ENCODE measurements at regions not wholly inside any gene's neighbourhood (a gene's known extent, or its start where the extent isn't known, plus 50 kb on each side); places are given as distances from the start of the nearest gene placed in this dataset.

GRCh38 chr2:204479557-204479956 is 65.7 kb upstream of the PARD3B start:
- H3K27me3 ChIP-seq (ENCODE audit: control insufficient read depth in 1 of 2, insufficient read depth in 2 of 2, low read length in 2 of 2) = no peaks in the 10 kb centered on the region

DNA sequence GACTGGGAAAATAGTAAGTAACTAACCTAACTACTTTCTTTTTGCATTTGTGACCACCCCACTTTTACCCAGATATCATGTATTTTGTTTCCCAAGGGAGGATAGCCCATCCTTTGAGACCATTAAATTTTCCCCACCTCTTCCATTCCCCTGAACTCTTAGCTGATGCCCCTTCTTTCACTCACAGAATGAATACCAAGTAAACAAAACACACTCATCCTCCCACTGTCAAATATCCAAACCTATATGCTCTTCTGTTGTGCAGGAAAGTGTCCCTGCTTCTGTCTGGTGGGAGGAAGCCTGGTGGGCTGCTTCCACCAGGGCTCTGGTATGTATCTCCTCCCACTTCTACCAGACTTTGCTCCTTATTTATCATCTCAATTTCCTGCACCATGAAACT is 64.6 kb upstream of the PARD3B start:
- no peak overlapping the region for H3K27ac ChIP-seq (ENCODE audit: low read depth, low read length)
- no peaks in the 10 kb centered on the region for H3K27me3 ChIP-seq (ENCODE audit: control insufficient read depth in 1 of 2, insufficient read depth in 2 of 2, low read length in 2 of 2)
- no peak overlapping the region for H3K9ac ChIP-seq (ENCODE audit: low read length)
- no peak overlapping the region for H3K4me3 ChIP-seq (ENCODE audit: low read depth in 1 of 2, low read length in 2 of 2)
- no peaks in the 10 kb centered on the region for H3K36me3 ChIP-seq (ENCODE audit: insufficient read depth, low read length)
- H3K9me3 ChIP-seq (ENCODE audit: low read length) = no peaks in the 10 kb centered on the region
- H3K4me1 ChIP-seq (ENCODE audit: insufficient read depth, low read length) = no peaks in the 10 kb centered on the region

More at GRCh38 chr2:204479557-204479956, 65.7 kb upstream of the PARD3B start:
- Histone ChIP-seq H3K4me3 (ENCODE audit: low read depth in 1 of 2, low read length in 2 of 2) (no peak overlapping the region), H3K27ac (ENCODE audit: low read depth, low read length) (no peak overlapping the region), H3K9ac (ENCODE audit: low read length) (no peak overlapping the region), H3K9me3 (ENCODE audit: low read length) (no peaks in the 10 kb centered on the region), H3K36me3 (ENCODE audit: insufficient read depth, low read length) (no peaks in the 10 kb centered on the region), H3K4me1 (ENCODE audit: insufficient read depth, low read length) (no peaks in the 10 kb centered on the region)

DNA sequence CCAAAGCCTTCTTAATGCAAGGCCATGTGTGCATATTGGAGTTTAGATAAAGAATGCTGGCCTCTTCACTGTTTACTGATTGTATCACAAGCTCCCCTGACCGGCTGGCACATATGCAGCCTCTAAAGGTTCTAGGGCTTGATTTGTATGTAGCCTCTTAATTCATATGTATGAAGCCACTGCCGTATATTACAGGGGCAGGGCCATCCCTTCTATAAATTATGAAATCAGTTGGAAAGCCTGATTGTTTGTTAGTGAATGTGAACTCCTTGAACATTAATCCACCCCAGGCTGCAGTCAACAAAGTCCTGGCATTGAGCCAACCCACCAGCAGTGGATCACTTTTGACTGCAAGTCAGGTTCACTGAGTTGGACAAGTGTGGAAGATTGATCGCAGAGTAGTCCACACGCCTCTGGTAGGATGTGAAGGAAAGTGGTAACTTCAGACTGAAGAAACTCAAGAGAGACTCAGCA is 61.6 kb upstream of the PARD3B start:
- no peaks in the 10 kb centered on the region for H3K27me3 ChIP-seq (ENCODE audit: control insufficient read depth in 1 of 2, insufficient read depth in 2 of 2, low read length in 2 of 2)
- peaks cover 5% of the 10 kb centered on the region for H3K4me1 ChIP-seq (ENCODE audit: insufficient read depth, low read length)
- no peak overlapping the region for H3K4me3 ChIP-seq (ENCODE audit: low read depth in 1 of 2, low read length in 2 of 2)

DNA sequence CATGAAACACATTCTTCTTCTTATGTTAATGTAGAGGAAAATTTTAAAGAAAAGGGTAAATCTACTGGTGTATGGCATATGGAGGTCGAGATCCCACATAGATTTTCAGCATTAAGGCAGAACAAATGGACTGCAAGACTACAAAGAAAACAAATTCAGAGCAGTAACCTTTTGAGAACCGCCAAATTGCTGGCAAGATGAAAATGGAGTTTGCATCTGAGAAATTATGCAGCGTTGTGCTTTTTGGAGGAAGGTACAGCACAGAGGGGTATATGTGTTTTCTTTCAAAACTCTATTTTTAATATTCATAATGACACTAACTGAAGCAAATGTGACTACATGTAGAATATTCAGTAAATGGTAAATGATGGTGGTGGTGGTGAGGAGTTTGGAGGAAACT is 59.0 kb upstream of the PARD3B start:
- H3K4me3 ChIP-seq (ENCODE audit: low read depth in 1 of 2, low read length in 2 of 2) = no peak overlapping the region
- no peak overlapping the region for H3K27ac ChIP-seq (ENCODE audit: low read depth, low read length)
- H3K4me1 ChIP-seq (ENCODE audit: insufficient read depth, low read length) = peaks cover 5% of the 10 kb centered on the region
- H3K9ac ChIP-seq (ENCODE audit: low read length) = no peak overlapping the region
- H3K36me3 ChIP-seq (ENCODE audit: insufficient read depth, low read length) = no peaks in the 10 kb centered on the region
- H3K9me3 ChIP-seq (ENCODE audit: low read length) = no peaks in the 10 kb centered on the region
- no peaks in the 10 kb centered on the region for H3K27me3 ChIP-seq (ENCODE audit: control insufficient read depth in 1 of 2, insufficient read depth in 2 of 2, low read length in 2 of 2)

More for the DNA sequence above, 61.6 kb upstream of the PARD3B start:
- H3K9ac ChIP-seq (ENCODE audit: low read length) = no peak overlapping the region
- H3K9me3 ChIP-seq (ENCODE audit: low read length) = no peaks in the 10 kb centered on the region
- H3K27ac ChIP-seq (ENCODE audit: low read depth, low read length) = no peak overlapping the region
- no peaks in the 10 kb centered on the region for H3K36me3 ChIP-seq (ENCODE audit: insufficient read depth, low read length)

DNA sequence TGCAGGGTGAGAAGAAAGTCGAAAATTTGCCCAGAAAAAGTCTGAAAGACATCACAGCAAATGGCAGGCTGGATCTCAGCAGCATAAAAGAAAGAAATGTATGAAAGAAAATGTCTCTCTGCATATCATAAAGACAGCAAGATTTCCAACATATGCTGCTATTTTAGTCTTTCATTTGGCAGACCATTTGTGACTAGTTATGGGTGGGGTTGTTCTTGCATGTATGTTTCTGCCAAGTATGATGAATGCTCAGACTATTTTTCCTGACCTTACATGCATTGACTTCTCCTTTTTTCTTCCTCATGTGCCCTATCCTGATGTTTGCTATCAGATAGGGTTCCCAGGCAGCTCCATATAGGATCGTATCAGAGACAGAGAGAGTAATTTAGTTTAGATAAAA is 58.5 kb upstream of the PARD3B start:
- H3K27ac ChIP-seq (ENCODE audit: low read depth, low read length) = no peak overlapping the region
- H3K27me3 ChIP-seq (ENCODE audit: control insufficient read depth in 1 of 2, insufficient read depth in 2 of 2, low read length in 2 of 2) = no peaks in the 10 kb centered on the region
- H3K9me3 ChIP-seq (ENCODE audit: low read length) = no peaks in the 10 kb centered on the region
- H3K9ac ChIP-seq (ENCODE audit: low read length) = no peak overlapping the region
- H3K4me3 ChIP-seq (ENCODE audit: low read depth in 1 of 2, low read length in 2 of 2) = no peak overlapping the region
- H3K4me1 ChIP-seq (ENCODE audit: insufficient read depth, low read length) = peaks cover 5% of the 10 kb centered on the region
- H3K36me3 ChIP-seq (ENCODE audit: insufficient read depth, low read length) = no peaks in the 10 kb centered on the region

DNA sequence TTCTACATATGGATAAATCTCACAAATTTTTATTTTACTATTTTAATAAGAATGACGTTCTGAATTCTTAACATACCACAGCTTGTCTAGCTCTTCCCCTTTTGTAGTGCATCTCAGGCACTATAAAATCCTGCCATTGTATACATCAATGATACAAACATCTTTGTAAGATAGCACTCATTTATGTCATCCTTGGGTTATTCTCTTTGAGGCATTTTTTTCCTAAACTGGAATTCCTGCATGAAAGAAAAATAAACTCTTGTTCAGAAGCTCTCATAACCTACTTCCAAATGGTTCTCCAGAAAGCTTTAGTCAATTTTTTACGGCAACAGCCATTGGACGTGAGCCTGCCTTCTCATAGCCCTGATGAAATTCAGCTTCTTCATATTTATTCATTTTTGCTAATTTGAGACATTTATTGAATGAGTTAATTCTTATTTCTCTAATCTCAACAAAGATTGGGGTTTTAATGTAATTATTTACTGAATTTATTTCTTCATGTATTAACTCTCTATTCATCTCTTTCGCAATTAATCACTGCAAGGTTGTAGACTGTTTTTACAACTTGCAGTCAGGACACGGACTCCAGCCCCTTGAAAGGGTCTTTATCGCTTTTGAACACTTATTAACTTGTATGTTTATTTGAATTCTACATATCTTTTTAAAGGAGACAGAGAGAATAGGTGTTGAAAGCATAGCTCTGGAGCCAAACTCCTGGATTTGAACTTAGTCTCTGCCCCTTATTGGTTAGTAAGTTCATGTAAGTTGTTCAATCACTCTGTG is 57.6 kb upstream of the PARD3B start:
- Histone ChIP-seq H3K36me3 (ENCODE audit: insufficient read depth, low read length) (no peaks in the 10 kb centered on the region), H3K4me1 (ENCODE audit: insufficient read depth, low read length) (peaks cover 5% of the 10 kb centered on the region), H3K27ac (ENCODE audit: low read depth, low read length) (no peak overlapping the region), H3K4me3 (ENCODE audit: low read depth in 1 of 2, low read length in 2 of 2) (no peak overlapping the region), H3K27me3 (ENCODE audit: control insufficient read depth in 1 of 2, insufficient read depth in 2 of 2, low read length in 2 of 2) (no peaks in the 10 kb centered on the region), H3K9ac (ENCODE audit: low read length) (no peak overlapping the region), H3K9me3 (ENCODE audit: low read length) (no peaks in the 10 kb centered on the region)

GRCh38 chr2:204491528-204491927 is 53.7 kb upstream of the PARD3B start:
- H3K9me3 ChIP-seq (ENCODE audit: low read length) = no peaks in the 10 kb centered on the region
- no peaks in the 10 kb centered on the region for H3K27me3 ChIP-seq (ENCODE audit: control insufficient read depth in 1 of 2, insufficient read depth in 2 of 2, low read length in 2 of 2)

GRCh38 chr2:204492417-204492816 is 52.9 kb upstream of the PARD3B start:
- no peak overlapping the region for H3K27ac ChIP-seq (ENCODE audit: low read depth, low read length)
- no peaks in the 10 kb centered on the region for H3K9me3 ChIP-seq (ENCODE audit: low read length)
- no peaks in the 10 kb centered on the region for H3K36me3 ChIP-seq (ENCODE audit: insufficient read depth, low read length)
- peaks cover 11% of the 10 kb centered on the region for H3K4me1 ChIP-seq (ENCODE audit: insufficient read depth, low read length)
- H3K27me3 ChIP-seq (ENCODE audit: control insufficient read depth in 1 of 2, insufficient read depth in 2 of 2, low read length in 2 of 2) = no peaks in the 10 kb centered on the region
- H3K9ac ChIP-seq (ENCODE audit: low read length) = no peak overlapping the region
- no peak overlapping the region for H3K4me3 ChIP-seq (ENCODE audit: low read depth in 1 of 2, low read length in 2 of 2)

More at GRCh38 chr2:204491528-204491927, 53.7 kb upstream of the PARD3B start:
- H3K4me1 ChIP-seq (ENCODE audit: insufficient read depth, low read length) = peaks cover 17% of the 10 kb centered on the region
- H3K4me3 ChIP-seq (ENCODE audit: low read depth in 1 of 2, low read length in 2 of 2) = no peak overlapping the region
- no peak overlapping the region for H3K9ac ChIP-seq (ENCODE audit: low read length)
- no peaks in the 10 kb centered on the region for H3K36me3 ChIP-seq (ENCODE audit: insufficient read depth, low read length)
- H3K27ac ChIP-seq (ENCODE audit: low read depth, low read length) = no peak overlapping the region

- H3K36me3 ChIP-seq (ENCODE audit: insufficient read depth, low read length) = no peaks in the 10 kb centered on the region
- H3K4me1 ChIP-seq (ENCODE audit: insufficient read depth, low read length) = peaks cover 11% of the 10 kb centered on the region
- no peak overlapping the region for H3K4me3 ChIP-seq (ENCODE audit: low read depth in 1 of 2, low read length in 2 of 2)
- no peaks in the 10 kb centered on the region for H3K27me3 ChIP-seq (ENCODE audit: control insufficient read depth in 1 of 2, insufficient read depth in 2 of 2, low read length in 2 of 2)
- no peak overlapping the region for H3K27ac ChIP-seq (ENCODE audit: low read depth, low read length)
- H3K9me3 ChIP-seq (ENCODE audit: low read length) = no peaks in the 10 kb centered on the region
- no peak overlapping the region for H3K9ac ChIP-seq (ENCODE audit: low read length)
Observed at GRCh38 chr2:204494681-204495080, 50.6 kb upstream of the PARD3B start.

- no peak overlapping the region for H3K4me3 ChIP-seq (ENCODE audit: low read depth in 1 of 2, low read length in 2 of 2)
- H3K36me3 ChIP-seq (ENCODE audit: insufficient read depth, low read length) = no peaks in the 10 kb centered on the region
- H3K27me3 ChIP-seq (ENCODE audit: control insufficient read depth in 1 of 2, insufficient read depth in 2 of 2, low read length in 2 of 2) = no peaks in the 10 kb centered on the region
- H3K9me3 ChIP-seq (ENCODE audit: low read length) = no peaks in the 10 kb centered on the region
- H3K9ac ChIP-seq (ENCODE audit: low read length) = no peak overlapping the region
- no peak overlapping the region for H3K27ac ChIP-seq (ENCODE audit: low read depth, low read length)
- peaks cover 11% of the 10 kb centered on the region for H3K4me1 ChIP-seq (ENCODE audit: insufficient read depth, low read length)
Observed at GRCh38 chr2:204495381-204495780, 49.9 kb upstream of the PARD3B start.
